Liver (tissue), 8 donors: ENCODE measurements at regions not wholly inside any gene's neighbourhood (a gene's known extent, or its start where the extent isn't known, plus 50 kb on each side); places are given as distances from the start of the nearest gene placed in this dataset.

Experiments used
- DNase-seq: peaks from one replicate; pipeline ENCODE4 v3.0.0-alpha.2; 2017; ENCODE audit warnings: low spot score
- H3K27ac ChIP-seq, 2 donors: one replicate each; pipeline ENCODE4 v1.7.0; 2013; ENCODE audit warnings: inconsistent platforms in 2 of 2, low read length in 2 of 2, control low read depth in 1 of 2, low read depth in 1 of 2, mild to moderate bottlenecking in 1 of 2
- H3K27me3 ChIP-seq, 4 donors: one replicate each; pipeline versions ENCODE4 v1.6.1 to v1.7.0; 2013; ENCODE audit warnings: low read length in 3 of 4, inconsistent platforms in 1 of 4, mild to moderate bottlenecking in 1 of 4, moderate library complexity in 1 of 4; ENCODE audit not compliant: control insufficient read depth in 4 of 4, insufficient read depth in 4 of 4
- H3K36me3 ChIP-seq, 4 donors: one replicate each; pipeline versions ENCODE4 v1.6.1 to v1.7.0; 2013; ENCODE audit warnings: low read length in 3 of 4, mild to moderate bottlenecking in 3 of 4, low read depth in 1 of 4, moderate library complexity in 1 of 4; ENCODE audit not compliant: control insufficient read depth in 4 of 4, insufficient read depth in 3 of 4
- H3K4me1 ChIP-seq, 4 donors: one replicate each; pipeline versions ENCODE4 v1.6.1 to v1.7.0; 2013; ENCODE audit warnings: low read length in 3 of 4, mild to moderate bottlenecking in 3 of 4, moderate library complexity in 1 of 4; ENCODE audit not compliant: control insufficient read depth in 4 of 4, insufficient read depth in 4 of 4
- H3K4me3 ChIP-seq, 3 donors: one replicate each; pipeline versions ENCODE4 v1.6.1 to v1.7.0; 2013; ENCODE audit warnings: low read length in 3 of 3, control low read depth in 1 of 3, low read depth in 1 of 3, mild to moderate bottlenecking in 1 of 3
- H3K9ac ChIP-seq, 2 donors: one replicate each; pipeline ENCODE4 v1.7.0; 2013; ENCODE audit warnings: low read length in 2 of 2, mild to moderate bottlenecking in 2 of 2, moderate library complexity in 2 of 2, control low read depth in 1 of 2, low read depth in 1 of 2
- H3K9me3 ChIP-seq, 4 donors: one replicate each; pipeline versions ENCODE4 v1.6.1 to v1.7.0; 2013; ENCODE audit warnings: low read length in 3 of 4; ENCODE audit not compliant: control insufficient read depth in 4 of 4
- FOXA2 ChIP-seq: IDR thresholded peaks from 2 replicates; pipeline ENCODE4 v1.6.1; 2016; ENCODE audit warnings: antibody characterized with exemption
- GABPA ChIP-seq, 2 donors: IDR thresholded peaks in 1 of 2; conservative IDR thresholded peaks in 1 of 2; 2 replicates each; pipeline ENCODE4 v1.6.1; 2016; ENCODE audit warnings: antibody characterized with exemption in 2 of 2, mild to moderate bottlenecking in 1 of 2, moderate library complexity in 1 of 2
- SP1 ChIP-seq: IDR thresholded peaks from 2 replicates; pipeline ENCODE4 v1.6.1; 2018; ENCODE audit warnings: antibody characterized with exemption, mild to moderate bottlenecking
- YY1 ChIP-seq: IDR thresholded peaks from 2 replicates; pipeline ENCODE4 v1.6.1; 2016; ENCODE audit warnings: antibody characterized with exemption, mild to moderate bottlenecking
- ZBTB33 ChIP-seq: IDR thresholded peaks from 2 replicates; pipeline ENCODE4 v1.6.1; 2016; ENCODE audit warnings: antibody characterized with exemption
- WGBS: extraction: QIAGEN DNeasy Blood & Tissue Kit; methylation state at CpG from one replicate; pipeline ENCODE4 v1.1.7; 2013; 5-methylcytosine and 5-hydroxymethylcytosine counted together
- TF ChIP-seq, protein P1 (sequence below): IDR thresholded peaks from 2 replicates; pipeline ENCODE4 v1.6.1; 2016; ENCODE audit warnings: antibody characterized with exemption, mild to moderate bottlenecking
- TF ChIP-seq, protein P2 (sequence below): fragments of 150-350 bp; IDR thresholded peaks from 2 replicates; pipeline ENCODE4 v1.5.1; 2017; ENCODE audit warnings: improper control_type of control experiment, low read depth, low read length; ENCODE audit not compliant: missing input control
- donor health status: healthy.
- donor health status: healthy.
- donor health status: healthy.
- donor health status: healthy.
- donor health status: healthy.

DNA sequence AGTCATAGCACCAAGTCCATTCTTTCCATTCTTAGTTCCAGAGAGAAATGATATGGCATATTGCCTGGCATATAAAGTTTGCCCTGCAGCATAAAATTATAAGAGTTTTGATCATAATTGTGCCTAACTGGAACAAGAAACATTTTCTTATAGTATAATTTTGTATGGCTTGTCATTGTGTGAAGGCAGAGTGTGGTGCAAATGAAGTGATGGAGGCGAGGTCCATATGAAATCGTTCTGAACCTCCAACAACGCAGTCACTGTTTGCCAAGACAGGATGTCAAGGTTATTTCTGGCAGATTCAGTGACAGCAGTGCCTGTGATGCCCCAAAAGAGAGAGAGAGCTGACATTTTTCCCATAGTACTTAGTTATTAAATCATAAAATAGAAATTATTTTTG, 584.0 kb downstream of the ADGRL2 start (continued):
- TF ChIP-seq, protein P1, sequence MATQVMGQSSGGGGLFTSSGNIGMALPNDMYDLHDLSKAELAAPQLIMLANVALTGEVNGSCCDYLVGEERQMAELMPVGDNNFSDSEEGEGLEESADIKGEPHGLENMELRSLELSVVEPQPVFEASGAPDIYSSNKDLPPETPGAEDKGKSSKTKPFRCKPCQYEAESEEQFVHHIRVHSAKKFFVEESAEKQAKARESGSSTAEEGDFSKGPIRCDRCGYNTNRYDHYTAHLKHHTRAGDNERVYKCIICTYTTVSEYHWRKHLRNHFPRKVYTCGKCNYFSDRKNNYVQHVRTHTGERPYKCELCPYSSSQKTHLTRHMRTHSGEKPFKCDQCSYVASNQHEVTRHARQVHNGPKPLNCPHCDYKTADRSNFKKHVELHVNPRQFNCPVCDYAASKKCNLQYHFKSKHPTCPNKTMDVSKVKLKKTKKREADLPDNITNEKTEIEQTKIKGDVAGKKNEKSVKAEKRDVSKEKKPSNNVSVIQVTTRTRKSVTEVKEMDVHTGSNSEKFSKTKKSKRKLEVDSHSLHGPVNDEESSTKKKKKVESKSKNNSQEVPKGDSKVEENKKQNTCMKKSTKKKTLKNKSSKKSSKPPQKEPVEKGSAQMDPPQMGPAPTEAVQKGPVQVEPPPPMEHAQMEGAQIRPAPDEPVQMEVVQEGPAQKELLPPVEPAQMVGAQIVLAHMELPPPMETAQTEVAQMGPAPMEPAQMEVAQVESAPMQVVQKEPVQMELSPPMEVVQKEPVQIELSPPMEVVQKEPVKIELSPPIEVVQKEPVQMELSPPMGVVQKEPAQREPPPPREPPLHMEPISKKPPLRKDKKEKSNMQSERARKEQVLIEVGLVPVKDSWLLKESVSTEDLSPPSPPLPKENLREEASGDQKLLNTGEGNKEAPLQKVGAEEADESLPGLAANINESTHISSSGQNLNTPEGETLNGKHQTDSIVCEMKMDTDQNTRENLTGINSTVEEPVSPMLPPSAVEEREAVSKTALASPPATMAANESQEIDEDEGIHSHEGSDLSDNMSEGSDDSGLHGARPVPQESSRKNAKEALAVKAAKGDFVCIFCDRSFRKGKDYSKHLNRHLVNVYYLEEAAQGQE: no peak

GRCh38 chr1:82377201-82377884, 576.6 kb downstream of the ADGRL2 start:
- H3K4me3 ChIP-seq: no peak overlapping the region
- H3K27ac ChIP-seq: no peak overlapping the region
- no peaks in the 10 kb centered on the region for H3K27me3 ChIP-seq
- no peak overlapping the region for H3K9ac ChIP-seq
- H3K4me1 ChIP-seq: no peaks in the 10 kb centered on the region
- no peak for DNase-seq
- no peaks in the 10 kb centered on the region for H3K36me3 ChIP-seq
- no peaks in the 10 kb centered on the region for H3K9me3 ChIP-seq
- no peak for TF ChIP-seq SP1
- TF ChIP-seq GABPA (IDR thresholded peaks at IDR 0.05 in 1 of 2, conservative IDR thresholded peaks at IDR 0.05 in 1 of 2): no peak
- TF ChIP-seq FOXA2: no peak
- TF ChIP-seq, protein P1: no peak
- TF ChIP-seq ZBTB33: no peak
- TF ChIP-seq, protein P2, sequence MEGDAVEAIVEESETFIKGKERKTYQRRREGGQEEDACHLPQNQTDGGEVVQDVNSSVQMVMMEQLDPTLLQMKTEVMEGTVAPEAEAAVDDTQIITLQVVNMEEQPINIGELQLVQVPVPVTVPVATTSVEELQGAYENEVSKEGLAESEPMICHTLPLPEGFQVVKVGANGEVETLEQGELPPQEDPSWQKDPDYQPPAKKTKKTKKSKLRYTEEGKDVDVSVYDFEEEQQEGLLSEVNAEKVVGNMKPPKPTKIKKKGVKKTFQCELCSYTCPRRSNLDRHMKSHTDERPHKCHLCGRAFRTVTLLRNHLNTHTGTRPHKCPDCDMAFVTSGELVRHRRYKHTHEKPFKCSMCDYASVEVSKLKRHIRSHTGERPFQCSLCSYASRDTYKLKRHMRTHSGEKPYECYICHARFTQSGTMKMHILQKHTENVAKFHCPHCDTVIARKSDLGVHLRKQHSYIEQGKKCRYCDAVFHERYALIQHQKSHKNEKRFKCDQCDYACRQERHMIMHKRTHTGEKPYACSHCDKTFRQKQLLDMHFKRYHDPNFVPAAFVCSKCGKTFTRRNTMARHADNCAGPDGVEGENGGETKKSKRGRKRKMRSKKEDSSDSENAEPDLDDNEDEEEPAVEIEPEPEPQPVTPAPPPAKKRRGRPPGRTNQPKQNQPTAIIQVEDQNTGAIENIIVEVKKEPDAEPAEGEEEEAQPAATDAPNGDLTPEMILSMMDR: no peak
- TF ChIP-seq YY1: no peak
- WGBS: 78% methylated on average over 5 of the region's 5 CpGs
